K562 (cell line): ENCODE measurements at regions not wholly inside any gene's neighbourhood (a gene's known extent, or its start where the extent isn't known, plus 50 kb on each side); places are given as distances from the start of the nearest gene placed in this dataset.
"Not testable (repeated sequence)": the region's sequence is repeated elsewhere in the genome, so short reads cannot be mapped to it uniquely, and the experiment has no call there.

Experiments
- ATAC-seq: fragments of 200-7000 bp; cut with Tn5 transposase; 3 replicates; pipeline ENCODE4 v1.9.1; 2020; ENCODE audit warnings: moderate library complexity
- BruUV-seq: library from RNA; stranded (reverse); fragments of 400-500 nt; replicated peaks from 2 replicates; lab custom pipeline; 2021; lab: Mats Ljungman, UMichigan
- CTCF ChIA-PET: fragments of 300-600 bp; formaldehyde crosslinking; extraction: SDS; loops from one replicate; lab custom pipeline; 2021; ENCODE audit warnings: low intra/inter-chr PET ratio; lab: Yijun Ruan, JAX
- POLR2A ChIA-PET: fragments of 300-600, 350-650 bp; sonication (Branson Sonifier 250); formaldehyde crosslinking; extraction: SDS; loops from one replicate; lab custom pipeline; 2021; ENCODE audit warnings: antibody characterized with exemption, inconsistent platforms; lab: Yijun Ruan, JAX
- DNase-seq, 4 experiments: peaks; one replicate each; pipeline versions ENCODE4 v3.0.0 to v3.0.0-alpha.2; 2011 to 2018; ENCODE audit warnings: low spot score in 3 of 4, mixed read lengths in 3 of 4; ENCODE audit errors: extremely low read depth in 1 of 4
- FAIRE-seq: peaks from 2 replicates; lab custom pipeline; 2011; peaks lifted over from hg19 to GRCh38; lab: Jason Lieb, UNC
- H2AFZ ChIP-seq: 2 replicates; pipeline ENCODE4 v1.6.0; 2011; ENCODE audit warnings: low read depth, low read length, control low read depth, inconsistent platforms
- H3K27ac ChIP-seq: fragments of 200-600 bp; 3 replicates; pipeline ENCODE4 v1.8.0; 2011; ENCODE audit warnings: low read depth, mild to moderate bottlenecking, control low read depth, inconsistent platforms, low read length, moderate library complexity, mixed read lengths; ENCODE audit errors: extremely low read depth
- H3K27me3 ChIP-seq, 2 experiments: fragments of 300-600 bp in 1 of 2; 2 replicates in 1 of 2; 3 replicates in 1 of 2; pipeline versions ENCODE4 v1.6.0 to v1.8.0; 2011; ENCODE audit warnings: inconsistent platforms in 2 of 2, low read length in 2 of 2, mild to moderate bottlenecking in 1 of 2, mixed read lengths in 1 of 2, moderate library complexity in 1 of 2; ENCODE audit not compliant: control insufficient read depth in 2 of 2, insufficient read depth in 2 of 2
- H3K36me3 ChIP-seq: fragments of 300-600 bp; 3 replicates; pipeline ENCODE4 v1.8.0; 2011; ENCODE audit warnings: mild to moderate bottlenecking, low read length, inconsistent platforms; ENCODE audit not compliant: control insufficient read depth, insufficient read depth
- H3K4me1 ChIP-seq, 2 experiments: fragments of 200-600 bp in 1 of 2; replicated peaks in 1 of 2; 2 replicates in 1 of 2; 3 replicates in 1 of 2; pipeline versions ENCODE4 v1.5.1 to v1.8.0; 2011; ENCODE audit warnings: inconsistent platforms in 2 of 2, low read length in 2 of 2, mild to moderate bottlenecking in 1 of 2, mixed read lengths in 1 of 2, moderate library complexity in 1 of 2; ENCODE audit not compliant: control insufficient read depth in 2 of 2, insufficient read depth in 2 of 2
- H3K4me2 ChIP-seq: 2 replicates; pipeline ENCODE4 v1.6.1; 2011; ENCODE audit warnings: low read length, control low read depth, inconsistent platforms, mixed read lengths; ENCODE audit not compliant: insufficient read depth
- H3K4me3 ChIP-seq: fragments of 200-600 bp; sonication (generic), shearing (Covaris generic); 2 replicates; pipeline ENCODE4 v1.5.1; 2016; ENCODE audit warnings: control low read depth, inconsistent platforms
- H3K79me2 ChIP-seq: fragments of 200-600 bp; 3 replicates; pipeline ENCODE4 v1.8.0; 2011; ENCODE audit warnings: low read length, inconsistent platforms; ENCODE audit not compliant: control insufficient read depth, insufficient read depth
- H3K9ac ChIP-seq, 2 experiments: 2 replicates each; pipeline versions ENCODE4 v1.6.0 to v1.6.1; 2011; ENCODE audit warnings: low read depth in 2 of 2, low read length in 2 of 2, control low read depth in 1 of 2, inconsistent platforms in 1 of 2, mild to moderate bottlenecking in 1 of 2, mixed read lengths in 1 of 2; ENCODE audit not compliant: insufficient read depth in 1 of 2
- H3K9me1 ChIP-seq: one replicate; pipeline ENCODE4 v1.6.0; 2011; ENCODE audit warnings: inconsistent platforms, mild to moderate bottlenecking, low read length, moderate library complexity; ENCODE audit not compliant: control insufficient read depth, insufficient read depth
- H3K9me3 ChIP-seq: replicated peaks from 2 replicates; pipeline ENCODE4 v1.5.1; 2011; ENCODE audit warnings: low read depth, low read length, inconsistent platforms; ENCODE audit not compliant: control insufficient read depth, insufficient read depth
- H4K20me1 ChIP-seq: replicated peaks from 2 replicates; pipeline ENCODE4 v1.6.1; 2011; ENCODE audit warnings: low read length, inconsistent platforms, mixed read lengths; ENCODE audit not compliant: control insufficient read depth, insufficient read depth
- CEBPZ ChIP-seq: fragments of 150-350 bp; IDR thresholded peaks from 2 replicates; pipeline ENCODE4 v1.6.1; 2014; ENCODE audit warnings: low read depth, mild to moderate bottlenecking, low read length, borderline replicate concordance
- FOXJ2 ChIP-seq: fragments of 200-800 bp; sonication (Bioruptor generic); IDR thresholded peaks from 2 replicates; pipeline ENCODE4 v1.6.1; 2016; ENCODE audit warnings: missing genetic modification characterization, missing compliant biosample characterization
- RBFOX2 ChIP-seq: fragments of 200-400 bp; formaldehyde crosslinking; IDR thresholded peaks from 2 replicates; pipeline ENCODE4 v1.6.1; 2017; ENCODE audit warnings: low read depth, mild to moderate bottlenecking, low read length, moderate library complexity
- WGBS: fragments of 100-300 bp; shearing (Covaris generic); methylation state at CpG from one replicate; pipeline ENCODE4 v1.1.6; 2016; ENCODE audit warnings: low coverage, mixed read lengths; ENCODE audit not compliant: insufficient coverage; ENCODE audit errors: missing lambda C conversion rate; 5-methylcytosine and 5-hydroxymethylcytosine counted together
- in situ Hi-C: fragments of 300-500 bp; cut with MboI; formaldehyde crosslinking; loops from 4 replicates; pipeline ENCODE4 v1.15.0; 2018; ENCODE audit warnings: inconsistent platforms, mixed read lengths
- intact Hi-C: fragments of 100-400 bp; cut with micrococcal nuclease; formaldehyde crosslinking; loops from 2 replicates; pipeline ENCODE4 v1.14.2; 2022

- TF ChIP-seq CEBPZ (no peak), FOXJ2 (tag) (no peak), RBFOX2 (no peak)
Observed at GRCh38 chr2:194842871-194843270, 814.2 kb upstream of the SLC39A10 start (continued).

GRCh38 chr2:194834371-194834770 is 822.7 kb upstream of the SLC39A10 start:
- H3K27me3 ChIP-seq, ATAC-seq, CTCF ChIA-PET, H3K4me3 ChIP-seq, H3K9me3 ChIP-seq, FAIRE-seq, BruUV-seq, DNase-seq, H3K4me2 ChIP-seq, H3K36me3 ChIP-seq, in situ Hi-C loops, H3K9ac ChIP-seq, H3K4me1 ChIP-seq, H3K27ac ChIP-seq, POLR2A ChIA-PET, H3K9me1 ChIP-seq, intact Hi-C loops, H2AFZ ChIP-seq, H3K79me2 ChIP-seq, H4K20me1 ChIP-seq: not testable (repeated sequence)
- WGBS: 0% methylated on average over 1 of the region's 2 CpGs
